ENCODE measurements at regions not wholly inside any gene's neighbourhood (a gene's known extent, or its start where the extent isn't known, plus 50 kb on each side); places are given as distances from the start of the nearest gene placed in this dataset.

DNA sequence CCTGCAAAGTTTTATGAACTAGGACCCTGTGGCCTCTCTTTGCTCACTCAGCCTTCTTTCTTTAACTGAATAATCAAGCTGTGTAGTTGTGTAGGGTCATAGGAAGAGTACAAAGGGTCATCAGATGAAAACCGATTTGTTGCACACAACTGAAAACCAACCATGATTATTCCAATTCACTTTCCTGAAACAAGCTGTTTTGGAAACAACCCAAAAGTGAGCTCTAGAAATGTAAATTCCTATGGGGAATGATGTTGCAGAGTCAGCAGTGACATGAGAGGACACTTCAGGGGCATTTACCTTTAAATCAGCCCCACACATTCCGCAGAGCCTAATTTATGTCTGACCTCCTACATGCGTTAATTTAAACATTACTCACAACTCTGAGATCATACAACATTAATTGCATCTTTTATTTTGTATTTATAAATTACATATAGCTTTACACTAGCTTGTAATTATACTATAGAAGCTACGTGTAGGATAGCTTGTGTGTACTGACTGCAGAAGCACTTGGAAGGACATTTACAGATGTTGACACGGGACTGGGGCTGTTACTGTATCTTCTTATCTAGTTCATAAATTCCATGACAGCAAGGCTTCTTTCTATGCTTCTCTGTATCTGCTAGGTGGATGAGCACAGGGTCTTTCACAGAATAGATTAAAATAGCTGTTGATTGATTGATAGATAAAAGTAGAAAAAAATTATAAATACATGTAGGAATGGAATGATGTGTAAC, 139.9 kb upstream of the AKR1E2 start:
- no peak for DNase-seq (ENCODE audit: low read depth, low spot score)
- H3K4me3 ChIP-seq (ENCODE audit: low read depth, low read length): no peak overlapping the region
- CTCF ChIA-PET: interaction anchor here (1.2 kb wide), 1 partner anchor 81 kb away, joined by 3 read pairs; no protein-coding TSS in a partner anchor
- TF ChIP-seq, protein P1, sequence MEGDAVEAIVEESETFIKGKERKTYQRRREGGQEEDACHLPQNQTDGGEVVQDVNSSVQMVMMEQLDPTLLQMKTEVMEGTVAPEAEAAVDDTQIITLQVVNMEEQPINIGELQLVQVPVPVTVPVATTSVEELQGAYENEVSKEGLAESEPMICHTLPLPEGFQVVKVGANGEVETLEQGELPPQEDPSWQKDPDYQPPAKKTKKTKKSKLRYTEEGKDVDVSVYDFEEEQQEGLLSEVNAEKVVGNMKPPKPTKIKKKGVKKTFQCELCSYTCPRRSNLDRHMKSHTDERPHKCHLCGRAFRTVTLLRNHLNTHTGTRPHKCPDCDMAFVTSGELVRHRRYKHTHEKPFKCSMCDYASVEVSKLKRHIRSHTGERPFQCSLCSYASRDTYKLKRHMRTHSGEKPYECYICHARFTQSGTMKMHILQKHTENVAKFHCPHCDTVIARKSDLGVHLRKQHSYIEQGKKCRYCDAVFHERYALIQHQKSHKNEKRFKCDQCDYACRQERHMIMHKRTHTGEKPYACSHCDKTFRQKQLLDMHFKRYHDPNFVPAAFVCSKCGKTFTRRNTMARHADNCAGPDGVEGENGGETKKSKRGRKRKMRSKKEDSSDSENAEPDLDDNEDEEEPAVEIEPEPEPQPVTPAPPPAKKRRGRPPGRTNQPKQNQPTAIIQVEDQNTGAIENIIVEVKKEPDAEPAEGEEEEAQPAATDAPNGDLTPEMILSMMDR (IDR thresholded peaks at IDR 0.05; ENCODE audit: insufficient read depth, low read length, missing control alignments): no peak
- POLR2A ChIA-PET: no interaction called here

- POLR2A ChIA-PET: no interaction called here
- TF ChIP-seq, protein P1 (IDR thresholded peaks at IDR 0.05; ENCODE audit: insufficient read depth, low read length, missing control alignments): no peak
- H3K4me3 ChIP-seq (ENCODE audit: low read depth, low read length): no peak overlapping the region
- DNase-seq (ENCODE audit: low read depth, low spot score): no peak
- CTCF ChIA-PET: no interaction called here
Measured at GRCh38 chr10:4685491-4685890, 140.5 kb upstream of the AKR1E2 start.

- ChIA-PET CTCF (no interaction called here), POLR2A (no interaction called here)
- TF ChIP-seq, protein P1 (IDR thresholded peaks at IDR 0.05; ENCODE audit: insufficient read depth, low read length, missing control alignments): no peak
- DNase-seq (ENCODE audit: low read depth, low spot score): no peak
- no peak overlapping the region for H3K4me3 ChIP-seq (ENCODE audit: low read depth, low read length)
Measured at GRCh38 chr10:4684434-4684833, 141.6 kb upstream of the AKR1E2 start.

DNA sequence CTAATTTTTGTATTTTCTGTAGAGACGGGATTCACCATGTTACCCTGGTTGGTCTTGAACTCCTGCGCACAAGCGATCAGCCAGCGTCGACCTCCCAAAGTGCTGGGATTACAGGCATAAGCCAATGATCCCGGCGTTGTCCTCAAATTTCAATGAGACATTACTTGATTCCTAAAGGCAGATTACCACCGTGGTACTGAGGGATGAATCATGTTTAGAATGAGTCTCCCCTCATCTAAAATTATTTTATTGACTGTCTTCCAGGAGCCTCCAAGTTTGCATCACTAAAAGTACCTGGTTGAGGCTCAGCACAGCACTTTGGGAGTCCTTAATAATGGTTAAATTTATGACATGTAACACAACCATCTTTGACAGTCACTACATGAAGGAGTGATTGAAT, 142.2 kb upstream of the AKR1E2 start:
- ChIA-PET CTCF (no interaction called here), POLR2A (no interaction called here)
- no peak for DNase-seq (ENCODE audit: low read depth, low spot score)
- no peak overlapping the region for H3K4me3 ChIP-seq (ENCODE audit: low read depth, low read length)
- TF ChIP-seq, protein P1 (IDR thresholded peaks at IDR 0.05; ENCODE audit: insufficient read depth, low read length, missing control alignments): no peak

- DNase-seq (ENCODE audit: low read depth, low spot score): no peak
- CTCF ChIA-PET: interaction anchor here (1.2 to 1.4 kb wide), 2 partner anchors 9 to 1490 kb away, joined by 3 to 4 read pairs; no protein-coding TSS in a partner anchor
- POLR2A ChIA-PET: no interaction called here
- no peak overlapping the region for H3K4me3 ChIP-seq (ENCODE audit: low read depth, low read length)
- TF ChIP-seq, protein P1 (IDR thresholded peaks at IDR 0.05; ENCODE audit: insufficient read depth, low read length, missing control alignments): no peak
Measured at GRCh38 chr10:4683137-4683536, 142.9 kb upstream of the AKR1E2 start.

DNA sequence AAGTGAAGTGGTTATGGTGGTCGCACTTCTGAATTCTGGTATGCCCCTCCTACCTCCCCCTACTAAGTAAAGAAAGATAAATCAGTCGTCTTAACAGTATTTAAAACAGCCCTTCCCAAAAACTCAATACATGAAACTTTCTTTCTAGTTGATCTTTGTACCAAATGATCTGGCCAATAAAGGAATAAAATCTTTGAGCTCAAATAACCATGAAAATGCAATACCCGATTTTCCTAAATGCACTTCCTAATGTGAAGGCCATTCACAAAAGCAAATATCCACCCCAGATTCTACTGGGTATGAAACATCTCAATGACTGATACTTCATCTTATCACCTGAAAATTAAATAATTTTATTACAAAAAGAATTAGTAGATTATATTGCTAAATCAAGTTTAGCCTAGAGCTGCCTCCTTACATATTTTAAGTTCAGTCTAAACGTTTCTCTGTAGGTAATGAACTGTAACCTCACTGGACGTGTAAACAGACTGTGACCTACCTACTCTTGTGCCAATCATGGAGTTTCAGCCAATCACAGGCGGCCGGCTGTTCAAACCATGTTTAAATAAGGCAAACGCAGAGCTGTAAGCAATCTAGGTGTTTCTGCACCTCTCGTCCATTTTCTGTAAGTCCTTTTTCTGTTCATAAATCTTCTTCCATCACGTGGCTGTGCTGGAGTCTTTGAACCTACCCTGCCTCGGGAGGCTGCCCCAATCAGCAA, 146.9 kb upstream of the AKR1E2 start:
- CTCF ChIA-PET: interaction anchor here (0.8 to 2.2 kb wide), 2 partner anchors 14 to 88 kb away, joined by 3 to 9 read pairs; no protein-coding TSS in a partner anchor
- DNase-seq (ENCODE audit: low read depth, low spot score): no peak
- TF ChIP-seq, protein P1 (IDR thresholded peaks at IDR 0.05; ENCODE audit: insufficient read depth, low read length, missing control alignments): no peak
- POLR2A ChIA-PET: no interaction called here
- H3K4me3 ChIP-seq (ENCODE audit: low read depth, low read length): no peak overlapping the region

Measured in AG04449 (cell line).